ENCODE measurements at regions not wholly inside any gene's neighbourhood (a gene's known extent, or its start where the extent isn't known, plus 50 kb on each side); places are given as distances from the start of the nearest gene placed in this dataset.

- DNase-seq (ENCODE audit: low read depth), result peak; percentile 36
Observed at GRCh38 chr6:40722091-40722490, 134.9 kb upstream of the LRFN2 start.

GRCh38 chr6:40721271-40721952, 134.2 kb upstream of the LRFN2 start:
- peak; percentile 33 for DNase-seq (ENCODE audit: low read depth)

DNA sequence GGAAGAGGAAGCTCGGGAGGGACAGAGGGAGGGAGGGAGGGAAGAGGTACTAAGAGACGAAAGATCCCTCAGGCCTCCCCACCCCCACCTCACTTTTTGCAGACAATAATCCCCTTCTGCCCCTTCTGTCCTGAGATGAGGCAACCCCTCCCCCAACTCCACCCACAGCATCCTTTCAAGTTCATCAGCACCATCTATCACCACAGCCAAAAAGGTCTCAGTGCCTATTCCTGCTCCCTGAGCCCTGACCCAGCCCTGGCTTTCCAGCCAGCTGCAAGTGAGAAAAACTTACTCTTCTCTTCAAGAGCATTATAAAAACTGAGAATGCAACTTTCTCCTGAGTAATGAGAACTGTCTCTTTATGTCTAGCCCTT, 133.2 kb upstream of the LRFN2 start:
- no peak for DNase-seq (ENCODE audit: low read depth)

- DNase-seq (ENCODE audit: low read depth), result peak; percentile 56
Observed at GRCh38 chr6:40719671-40720374, 132.7 kb upstream of the LRFN2 start.

GRCh38 chr6:40718401-40718800, 131.2 kb upstream of the LRFN2 start:
- no peak for DNase-seq (ENCODE audit: low read depth)

DNA sequence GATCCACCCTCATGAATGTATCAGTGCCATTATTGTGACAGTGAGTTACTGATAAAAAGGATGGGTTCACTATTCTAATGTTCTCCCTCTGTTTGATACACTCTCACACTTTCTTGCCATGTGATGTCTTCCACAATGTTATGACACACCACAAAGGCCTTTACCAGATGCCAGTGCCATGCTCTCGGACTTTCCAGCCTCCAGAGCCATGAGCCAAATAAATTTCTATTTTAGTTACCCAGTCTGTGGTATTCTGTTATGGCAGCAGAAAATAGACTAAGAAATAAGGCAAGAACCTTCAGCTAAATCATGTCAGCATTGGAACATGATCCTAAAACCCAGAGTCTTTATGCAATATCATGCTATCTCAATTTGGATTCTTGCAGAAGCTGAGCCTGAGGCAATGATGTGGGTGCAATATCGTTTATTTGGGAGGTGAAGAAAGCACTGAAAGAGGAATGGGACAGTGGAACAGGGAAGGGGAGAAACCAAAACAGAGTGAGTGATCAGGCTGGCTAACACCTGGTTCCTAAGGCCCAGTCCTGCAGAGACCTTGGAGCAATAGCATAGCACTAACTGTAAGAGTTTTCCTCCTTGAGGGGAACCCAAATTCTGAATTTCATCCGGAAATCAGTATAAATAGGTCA, 130.4 kb upstream of the LRFN2 start:
- no peak for DNase-seq (ENCODE audit: low read depth)

- DNase-seq (ENCODE audit: low read depth), result no peak
Observed at GRCh38 chr6:40715570-40716403, 128.6 kb upstream of the LRFN2 start.

- DNase-seq (ENCODE audit: low read depth), result no peak
Observed at GRCh38 chr6:40714576-40715564, 127.7 kb upstream of the LRFN2 start.

DNA sequence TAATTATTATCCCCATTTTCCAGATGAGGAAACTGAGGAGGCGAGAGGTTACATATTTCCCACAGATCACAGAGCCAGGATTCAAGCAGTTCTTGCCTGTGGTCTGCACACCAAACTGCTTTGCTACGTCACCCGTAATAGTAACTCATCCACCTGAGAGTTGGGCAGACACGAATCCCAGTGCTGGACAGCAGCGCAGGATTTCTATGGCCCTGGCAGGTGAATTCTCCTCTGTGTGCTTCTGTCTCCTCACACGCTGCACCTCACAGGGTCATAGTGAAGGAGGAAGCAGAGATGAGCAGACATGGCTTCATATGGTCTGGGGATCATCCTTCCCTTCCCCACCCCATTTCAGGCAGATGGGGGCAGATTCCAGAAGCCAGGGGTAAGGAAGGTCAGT, 127.0 kb upstream of the LRFN2 start:
- DNase-seq (ENCODE audit: low read depth), result no peak

DNA sequence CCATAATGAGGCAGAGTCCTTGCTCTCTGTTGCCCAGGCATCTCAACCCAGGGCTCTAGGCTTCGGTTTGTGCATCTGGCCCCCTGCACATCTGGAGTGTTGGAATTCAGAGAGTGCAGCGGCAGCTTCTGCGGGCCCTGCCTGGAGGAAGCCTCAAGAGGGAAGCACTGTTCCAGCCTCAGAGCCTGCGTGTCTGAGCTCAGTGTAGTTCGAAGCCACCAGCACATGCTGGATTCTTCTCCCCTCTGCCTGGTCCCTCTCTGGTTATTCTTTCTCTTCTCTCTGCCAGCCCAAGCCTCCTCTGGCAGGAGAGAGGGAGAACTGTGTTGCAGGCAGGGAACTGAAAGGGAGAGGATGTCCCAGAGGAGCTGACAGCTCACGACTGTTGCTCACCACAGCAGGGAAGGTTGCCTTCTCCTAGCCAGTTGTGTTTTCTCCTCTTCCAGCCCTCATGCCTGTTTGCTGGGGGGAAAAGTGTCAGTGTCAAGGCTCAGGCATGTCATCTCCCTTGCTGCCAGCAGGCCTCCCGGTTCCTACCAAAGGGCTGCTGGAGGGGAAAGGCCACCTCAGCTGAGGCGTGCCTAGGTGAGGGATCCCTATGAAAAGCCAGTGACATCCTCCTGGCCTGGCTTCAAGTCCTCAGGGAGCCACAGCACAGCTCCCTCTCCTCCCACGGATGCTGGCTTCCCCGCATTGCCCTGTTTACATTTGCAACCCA, 126.0 kb upstream of the LRFN2 start:
- no peak for DNase-seq (ENCODE audit: low read depth)

- DNase-seq (ENCODE audit: low read depth), result no peak
Observed at GRCh38 chr6:40710626-40711330, 123.6 kb upstream of the LRFN2 start.

DNA sequence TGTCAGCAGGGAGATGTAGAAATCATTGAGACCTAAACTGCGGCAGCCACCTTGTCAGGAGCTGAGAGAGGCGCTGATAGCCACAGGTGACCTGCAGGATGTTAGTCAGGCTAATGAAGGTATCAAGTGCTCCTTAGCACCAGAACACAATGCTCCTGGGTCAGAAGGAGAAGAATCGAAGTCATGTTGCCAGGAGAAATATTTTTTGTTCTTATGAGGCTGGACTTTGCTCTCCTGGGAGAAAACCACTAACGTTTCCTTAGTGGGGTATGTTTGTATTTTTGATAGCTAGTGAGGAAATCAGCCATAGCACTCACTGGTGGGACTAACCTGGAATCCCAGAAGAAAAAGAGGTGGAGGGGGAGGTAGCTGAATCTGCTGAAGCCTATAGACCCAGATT, 120.9 kb upstream of the LRFN2 start:
- DNase-seq (ENCODE audit: low read depth), result no peak

- no peak for DNase-seq (ENCODE audit: low read depth)
Observed at GRCh38 chr6:40706178-40706577, 119.0 kb upstream of the LRFN2 start.

- DNase-seq (ENCODE audit: low read depth), result no peak
Observed at GRCh38 chr6:40705354-40705753, 118.2 kb upstream of the LRFN2 start.

DNA sequence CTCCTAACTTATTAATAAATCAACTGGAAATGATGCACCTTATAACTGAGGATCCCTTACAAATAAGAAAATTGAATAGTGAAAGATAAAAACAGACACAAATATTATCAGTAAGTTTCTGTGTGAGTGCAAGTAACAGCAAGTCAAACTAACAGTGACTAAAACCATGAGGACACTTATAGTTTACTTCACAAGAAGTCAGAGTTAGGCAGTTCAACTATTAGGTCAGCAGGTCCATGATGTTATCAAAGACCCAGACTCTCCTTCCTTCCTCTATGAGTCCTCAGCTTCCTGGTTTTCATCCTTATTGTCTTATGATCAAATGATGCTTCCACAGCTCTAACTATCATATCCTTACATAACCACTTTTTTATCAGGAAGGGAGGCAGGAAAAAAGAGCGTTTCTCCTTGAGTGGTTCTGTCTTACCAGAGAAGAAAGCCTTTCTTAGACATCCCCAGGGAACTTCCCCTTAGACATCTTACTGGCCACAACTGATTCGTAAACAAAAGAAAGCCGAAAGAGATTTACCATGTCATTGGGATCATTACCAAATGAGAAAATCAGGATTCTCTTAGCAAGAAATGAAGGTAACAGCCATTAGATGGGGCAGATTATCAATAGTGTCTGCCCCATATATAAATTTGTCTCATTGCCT, 114.3 kb upstream of the LRFN2 start:
- DNase-seq (ENCODE audit: low read depth), result no peak

DNA sequence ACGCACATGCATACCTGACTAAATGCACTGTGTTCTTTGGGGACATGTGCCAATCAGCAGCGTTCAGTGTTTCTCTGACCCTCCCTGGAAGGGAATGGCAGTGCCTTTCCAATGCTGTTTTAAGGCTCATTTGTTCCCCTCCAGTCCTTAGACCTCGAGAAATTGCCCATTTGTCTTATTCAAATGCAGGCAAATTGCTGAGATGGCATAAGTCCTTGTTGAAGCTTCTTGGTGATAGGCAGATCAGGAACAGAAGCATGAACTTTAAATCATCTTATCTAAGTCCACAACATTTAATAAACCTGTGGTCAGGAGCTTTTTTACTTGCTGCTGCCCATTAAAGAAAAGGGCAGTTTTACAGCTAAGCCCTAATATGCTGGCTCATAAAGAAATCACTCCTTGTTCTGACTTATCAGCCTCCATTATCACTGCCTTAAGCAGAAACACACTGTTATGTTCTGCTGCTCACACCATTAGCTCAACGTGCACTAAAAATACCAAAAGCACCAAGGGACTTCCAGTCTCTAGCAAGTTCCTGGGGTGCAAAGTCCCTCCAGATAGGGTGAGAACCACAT, 112.9 kb upstream of the LRFN2 start:
- no peak for DNase-seq (ENCODE audit: low read depth)

DNA sequence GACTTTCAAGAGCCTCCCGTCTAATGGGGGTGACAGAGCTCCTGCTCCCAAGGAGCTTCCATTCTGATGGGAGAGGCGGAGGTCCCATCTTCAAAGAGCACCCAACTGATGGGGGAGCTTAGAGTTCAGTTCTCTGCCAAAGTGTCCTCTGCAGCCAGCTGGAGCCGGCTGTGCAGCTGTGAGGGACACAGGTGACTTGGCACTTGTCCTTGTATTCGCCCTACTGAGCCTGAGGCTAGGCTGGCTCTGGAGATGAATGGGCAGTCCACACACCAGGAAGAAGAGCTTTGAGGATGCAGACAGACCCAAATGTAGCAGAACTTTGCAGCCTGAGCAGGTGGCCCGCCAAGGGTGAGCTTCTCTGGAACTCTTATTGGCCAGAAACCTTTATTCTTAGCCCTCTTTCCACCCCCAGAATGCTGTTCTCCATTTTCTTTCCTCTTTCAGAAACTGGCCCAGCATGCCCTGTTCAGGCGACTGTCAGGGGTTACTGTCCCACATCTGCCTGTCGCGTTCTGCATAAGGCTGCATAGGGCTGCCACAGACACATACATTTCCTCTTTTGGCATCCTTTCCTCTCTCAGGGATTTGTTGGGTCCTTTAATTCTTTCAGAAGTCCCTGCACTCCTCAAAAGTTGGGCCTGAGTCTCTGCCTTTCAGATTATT, 108.7 kb upstream of the LRFN2 start:
- no peak for DNase-seq (ENCODE audit: low read depth)

DNA sequence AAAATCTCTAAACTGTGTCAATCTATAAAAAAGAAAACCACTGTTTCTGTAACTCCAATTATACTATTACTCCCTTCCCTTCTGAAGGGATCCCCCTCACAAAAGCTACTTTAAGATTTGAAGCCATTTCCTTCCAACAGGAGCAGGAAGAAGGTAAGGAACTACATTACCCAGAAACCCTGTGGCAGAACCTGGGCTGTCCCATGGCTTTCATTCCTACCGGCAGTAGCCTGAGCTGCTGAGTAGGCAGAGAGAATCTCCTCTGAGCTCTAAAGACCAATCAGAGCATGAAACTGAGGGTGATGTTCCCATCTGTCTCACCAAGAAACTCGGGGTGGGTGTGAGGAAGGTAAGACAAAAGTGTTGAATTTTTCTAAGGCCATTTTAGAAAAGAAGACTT, 108.0 kb upstream of the LRFN2 start:
- DNase-seq (ENCODE audit: low read depth), result peak; percentile 23

Data from renal cortical epithelial cell (primary cell).